HCT116 (cell line): ENCODE measurements at regions not wholly inside any gene's neighbourhood (a gene's known extent, or its start where the extent isn't known, plus 50 kb on each side); places are given as distances from the start of the nearest gene placed in this dataset.

Experiments used
- ATAC-seq: fragments of 200-7000 bp; cut with Tn5 transposase; 2 replicates; pipeline ENCODE4 v1.9.1; 2020; ENCODE audit warnings: mild to moderate bottlenecking, moderate library complexity
- BruUV-seq: library from RNA; stranded (reverse); fragments of 400-500 nt; replicated peaks from 2 replicates; lab custom pipeline; 2021; lab: Mats Ljungman, UMichigan
- CTCF ChIA-PET: fragments of 300-600 bp; sonication (Branson Sonifier 250); formaldehyde crosslinking; loops from one replicate; lab custom pipeline; 2021; ENCODE audit warnings: antibody characterized with exemption; lab: Charles Lee
- POLR2A ChIA-PET: fragments of 300-600, 350-600 bp; sonication (Branson Sonifier 250); formaldehyde crosslinking; loops from one replicate; lab custom pipeline; 2021; ENCODE audit warnings: antibody characterized with exemption; lab: Charles Lee
- RAD21 ChIA-PET, 2 experiments: fragments of 300-600 bp; sonication (Branson Sonifier 250); formaldehyde crosslinking; loops; one replicate each; lab custom pipeline; 2023; ENCODE audit warnings: low total read pairs in 2 of 2; ENCODE audit not compliant: uncharacterized antibody in 2 of 2, unreplicated experiment in 2 of 2, low non-redundant PET in 1 of 2; lab: Charles Lee
- DNase-seq: peaks from one replicate; pipeline ENCODE4 v3.0.0-alpha.2; 2010; ENCODE audit warnings: low read depth, low spot score
- H2AFZ ChIP-seq: fragments of 200-600 bp; shearing (Covaris generic), sonication (generic); 2 replicates; pipeline ENCODE4 v1.6.1; 2017; ENCODE audit warnings: low read depth, mixed run types, mixed read lengths, antibody characterized with exemption, low read length; ENCODE audit not compliant: poor library complexity, severe bottlenecking
- H3K27ac ChIP-seq: 2 replicates; pipeline ENCODE4 v1.5.1; 2012; ENCODE audit warnings: low read depth, low read length
- H3K27me3 ChIP-seq: fragments of 200-600 bp; sonication (generic); 2 replicates; pipeline ENCODE4 v1.6.1; 2016; ENCODE audit warnings: mixed run types, low read length, mixed read lengths; ENCODE audit not compliant: insufficient read depth
- H3K36me3 ChIP-seq, 2 experiments: fragments of 200-500 bp in 1 of 2; fragments of 200-600 bp in 1 of 2; sonication (Bioruptor generic) in 1 of 2; sonication (generic) in 1 of 2; 2 replicates each; pipeline versions ENCODE4 v1.5.1 to v1.6.1; 2014 to 2016; ENCODE audit warnings: low read length in 2 of 2, inconsistent platforms in 1 of 2, mixed read lengths in 1 of 2, mixed run types in 1 of 2; ENCODE audit not compliant: insufficient read depth in 2 of 2, control insufficient read depth in 1 of 2
- H3K4me1 ChIP-seq, 2 experiments: fragments of 200-600 bp in 1 of 2; sonication (generic) in 1 of 2; 2 replicates each; pipeline versions ENCODE4 v1.5.1 to v1.6.1; 2012 to 2017; ENCODE audit warnings: low read length in 2 of 2, inconsistent platforms in 1 of 2, mild to moderate bottlenecking in 1 of 2, mixed read lengths in 1 of 2, mixed run types in 1 of 2, moderate library complexity in 1 of 2; ENCODE audit not compliant: insufficient read depth in 2 of 2, control insufficient read depth in 1 of 2
- H3K4me2 ChIP-seq: fragments of 200-600 bp; sonication (generic); 2 replicates; pipeline ENCODE4 v1.6.1; 2017; ENCODE audit warnings: mixed run types, low read length, mixed read lengths
- H3K4me3 ChIP-seq, 2 experiments: fragments of 200-600 bp in 1 of 2; sonication (generic) in 1 of 2; replicated peaks in 1 of 2; 2 replicates each; pipeline ENCODE4 v1.5.1; 2011 to 2016; ENCODE audit warnings: low read length in 2 of 2, control low read depth in 1 of 2, low read depth in 1 of 2, mild to moderate bottlenecking in 1 of 2, mixed read lengths in 1 of 2, mixed run types in 1 of 2
- H3K79me2 ChIP-seq: fragments of 200-600 bp; sonication (generic); 2 replicates; pipeline ENCODE4 v1.6.1; 2017; ENCODE audit warnings: mild to moderate bottlenecking, mixed run types, low read length, moderate library complexity, mixed read lengths; ENCODE audit not compliant: insufficient read depth
- H3K9ac ChIP-seq: fragments of 200-600 bp; sonication (generic); 2 replicates; pipeline ENCODE4 v1.6.1; 2016; ENCODE audit warnings: low read length, mixed read lengths
- H3K9me2 ChIP-seq: fragments of 200-600 bp; sonication (generic), shearing (Covaris generic); 2 replicates; pipeline ENCODE4 v1.6.1; 2017; ENCODE audit warnings: mixed run types, mild to moderate bottlenecking, moderate library complexity; ENCODE audit not compliant: insufficient read depth
- H3K9me3 ChIP-seq, 2 experiments: fragments of 200-500 bp in 1 of 2; fragments of 200-600 bp in 1 of 2; sonication (Bioruptor generic) in 1 of 2; sonication (generic) in 1 of 2; 2 replicates each; pipeline ENCODE4 v1.6.1; 2014 to 2017; ENCODE audit warnings: low read length in 2 of 2, mixed read lengths in 2 of 2, inconsistent platforms in 1 of 2, low read depth in 1 of 2, mild to moderate bottlenecking in 1 of 2, mixed run types in 1 of 2, moderate library complexity in 1 of 2; ENCODE audit not compliant: control insufficient read depth in 1 of 2, insufficient read depth in 1 of 2
- H4K20me1 ChIP-seq: fragments of 200-600 bp; sonication (generic), shearing (Covaris generic); 2 replicates; pipeline ENCODE4 v1.6.1; 2017; ENCODE audit warnings: mixed run types, mild to moderate bottlenecking, moderate library complexity; ENCODE audit not compliant: insufficient read depth
- CEBPB ChIP-seq: IDR thresholded peaks from 2 replicates; pipeline ENCODE4 v1.6.1; 2012; ENCODE audit warnings: low read depth
- CTCF ChIP-seq, 3 experiments: fragments of 200-600 bp in 1 of 3; sonication (generic) in 1 of 3; IDR thresholded peaks in 2 of 3; conservative IDR thresholded peaks in 1 of 3; 2 replicates each; pipeline ENCODE4 v1.5.1; 2012 to 2017; ENCODE audit warnings: low read depth in 2 of 3, low read length in 2 of 3, antibody characterized with exemption in 1 of 3, borderline replicate concordance in 1 of 3, control low read depth in 1 of 3, mild to moderate bottlenecking in 1 of 3, mixed read lengths in 1 of 3, mixed run types in 1 of 3, moderate library complexity in 1 of 3; ENCODE audit not compliant: insufficient read depth in 1 of 3
- EGR1 ChIP-seq: IDR thresholded peaks from 2 replicates; pipeline ENCODE4 v1.6.1; 2012; ENCODE audit warnings: low read depth
- ELF1 ChIP-seq: IDR thresholded peaks from 2 replicates; pipeline ENCODE4 v1.6.1; 2012; ENCODE audit warnings: low read depth, borderline replicate concordance
- EZH2 ChIP-seq: fragments of 200-600 bp; sonication (generic); IDR thresholded peaks from 2 replicates; pipeline ENCODE4 v1.6.1; 2017; ENCODE audit warnings: antibody characterized with exemption, mixed run types
- EZH2phosphoT487 ChIP-seq: fragments of 200-600 bp; IDR thresholded peaks from 2 replicates; pipeline ENCODE4 v1.6.1; 2018; ENCODE audit warnings: antibody characterized with exemption, borderline replicate concordance
- FOSL1 ChIP-seq: IDR thresholded peaks from 2 replicates; pipeline ENCODE4 v1.6.1; 2012; ENCODE audit warnings: low read depth
- POLR2A ChIP-seq: IDR thresholded peaks from 2 replicates; pipeline ENCODE4 v1.7.0; 2011; ENCODE audit warnings: borderline replicate concordance; ENCODE audit not compliant: insufficient read depth, insufficient read length; ENCODE audit errors: extremely low read depth
- POLR2AphosphoS5 ChIP-seq: IDR thresholded peaks from 2 replicates; pipeline ENCODE4 v1.6.1; 2011; ENCODE audit warnings: mild to moderate bottlenecking, low read depth, low read length, moderate library complexity
- REST ChIP-seq: IDR thresholded peaks from 2 replicates; pipeline ENCODE4 v1.6.1; 2012; ENCODE audit warnings: low read depth
- SP1 ChIP-seq: IDR thresholded peaks from 2 replicates; pipeline ENCODE4 v1.6.1; 2012; ENCODE audit warnings: low read depth
- SRF ChIP-seq: IDR thresholded peaks from 2 replicates; pipeline ENCODE4 v1.6.1; 2012; ENCODE audit warnings: low read depth
- ZFX ChIP-seq: fragments of 450-650 bp; IDR thresholded peaks from 2 replicates; pipeline ENCODE4 v1.6.1; 2017
- intact Hi-C: fragments of 100-400 bp; cut with micrococcal nuclease; formaldehyde crosslinking; loops from 2 replicates; pipeline ENCODE4 v1.10.0; 2022

- TF ChIP-seq POLR2A = no peak
- no peak for TF ChIP-seq POLR2AphosphoS5
- TF ChIP-seq EGR1 = no peak
- no peak for TF ChIP-seq EZH2
- TF ChIP-seq FOSL1 = no peak
- TF ChIP-seq ELF1 = no peak
- no peak for TF ChIP-seq EZH2phosphoT487
- TF ChIP-seq REST = no peak
- TF ChIP-seq ZFX = no peak
- no peak for TF ChIP-seq CEBPB
- no peak for TF ChIP-seq SP1
- no peak for TF ChIP-seq SRF
- no peak for TF ChIP-seq CTCF (IDR thresholded peaks at IDR 0.05 in 2 of 3, conservative IDR thresholded peaks at IDR 0.05 in 1 of 3; ENCODE audit: borderline replicate concordance in 1 of 3, insufficient read depth in 1 of 3, low read depth in 2 of 3, low read length in 2 of 3)
- RAD21 ChIA-PET = no interaction called here
- no TSS peak for BruUV-seq
- no peaks in the 10 kb centered on the region for H3K27me3 ChIP-seq
- no peaks in the 10 kb centered on the region for H4K20me1 ChIP-seq
- peaks cover 13 to 15% of the 10 kb centered on the region in 2 experiments for H3K4me1 ChIP-seq
- H3K9me2 ChIP-seq = no peaks in the 10 kb centered on the region
- POLR2A ChIA-PET = no interaction called here
- intact Hi-C loops = no loop called here
- ATAC-seq = no peak
- no peak overlapping the region for H3K9ac ChIP-seq
- no peaks in the 10 kb centered on the region for H3K36me3 ChIP-seq
- no peaks in the 10 kb centered on the region for H3K79me2 ChIP-seq
- H3K27ac ChIP-seq = no peak overlapping the region
- no peak for DNase-seq
- H3K4me2 ChIP-seq = no peak overlapping the region
- CTCF ChIA-PET = interaction anchor here (1.0 kb wide), 1 partner anchor 41 kb away, joined by 4 read pairs; no protein-coding TSS in a partner anchor
- no peak overlapping the region for H3K4me3 ChIP-seq
- H3K9me3 ChIP-seq = no peaks in the 10 kb centered on the region
- H2AFZ ChIP-seq = no peak overlapping the region
Measured at GRCh38 chr21:31500071-31500470, 156.0 kb upstream of the TIAM1 start.
